K562 (cell line): ENCODE measurements at regions not wholly inside any gene's neighbourhood (a gene's known extent, or its start where the extent isn't known, plus 50 kb on each side); places are given as distances from the start of the nearest gene placed in this dataset.

Experiments
- ATAC-seq: fragments of 200-7000 bp; cut with Tn5 transposase; 3 replicates; pipeline ENCODE4 v1.9.1; 2020; ENCODE audit warnings: moderate library complexity
- BruUV-seq: library from RNA; stranded (reverse); fragments of 400-500 nt; replicated peaks from 2 replicates; lab custom pipeline; 2021; lab: Mats Ljungman, UMichigan
- CTCF ChIA-PET: fragments of 300-600 bp; formaldehyde crosslinking; extraction: SDS; loops from one replicate; lab custom pipeline; 2021; ENCODE audit warnings: low intra/inter-chr PET ratio; lab: Yijun Ruan, JAX
- POLR2A ChIA-PET: fragments of 300-600, 350-650 bp; sonication (Branson Sonifier 250); formaldehyde crosslinking; extraction: SDS; loops from one replicate; lab custom pipeline; 2021; ENCODE audit warnings: antibody characterized with exemption, inconsistent platforms; lab: Yijun Ruan, JAX
- DNase-seq, 4 experiments: peaks; one replicate each; pipeline versions ENCODE4 v3.0.0 to v3.0.0-alpha.2; 2011 to 2018; ENCODE audit warnings: low spot score in 3 of 4, mixed read lengths in 3 of 4; ENCODE audit errors: extremely low read depth in 1 of 4
- FAIRE-seq: peaks from 2 replicates; lab custom pipeline; 2011; peaks lifted over from hg19 to GRCh38; lab: Jason Lieb, UNC
- H2AFZ ChIP-seq: 2 replicates; pipeline ENCODE4 v1.6.0; 2011; ENCODE audit warnings: low read depth, low read length, control low read depth, inconsistent platforms
- H3K27ac ChIP-seq: fragments of 200-600 bp; 3 replicates; pipeline ENCODE4 v1.8.0; 2011; ENCODE audit warnings: low read depth, mild to moderate bottlenecking, control low read depth, inconsistent platforms, low read length, moderate library complexity, mixed read lengths; ENCODE audit errors: extremely low read depth
- H3K27me3 ChIP-seq, 2 experiments: fragments of 300-600 bp in 1 of 2; 2 replicates in 1 of 2; 3 replicates in 1 of 2; pipeline versions ENCODE4 v1.6.0 to v1.8.0; 2011; ENCODE audit warnings: inconsistent platforms in 2 of 2, low read length in 2 of 2, mild to moderate bottlenecking in 1 of 2, mixed read lengths in 1 of 2, moderate library complexity in 1 of 2; ENCODE audit not compliant: control insufficient read depth in 2 of 2, insufficient read depth in 2 of 2
- H3K36me3 ChIP-seq: fragments of 300-600 bp; 3 replicates; pipeline ENCODE4 v1.8.0; 2011; ENCODE audit warnings: mild to moderate bottlenecking, low read length, inconsistent platforms; ENCODE audit not compliant: control insufficient read depth, insufficient read depth
- H3K4me1 ChIP-seq, 2 experiments: fragments of 200-600 bp in 1 of 2; replicated peaks in 1 of 2; 2 replicates in 1 of 2; 3 replicates in 1 of 2; pipeline versions ENCODE4 v1.5.1 to v1.8.0; 2011; ENCODE audit warnings: inconsistent platforms in 2 of 2, low read length in 2 of 2, mild to moderate bottlenecking in 1 of 2, mixed read lengths in 1 of 2, moderate library complexity in 1 of 2; ENCODE audit not compliant: control insufficient read depth in 2 of 2, insufficient read depth in 2 of 2
- H3K4me2 ChIP-seq: 2 replicates; pipeline ENCODE4 v1.6.1; 2011; ENCODE audit warnings: low read length, control low read depth, inconsistent platforms, mixed read lengths; ENCODE audit not compliant: insufficient read depth
- H3K4me3 ChIP-seq: fragments of 200-600 bp; sonication (generic), shearing (Covaris generic); 2 replicates; pipeline ENCODE4 v1.5.1; 2016; ENCODE audit warnings: control low read depth, inconsistent platforms
- H3K79me2 ChIP-seq: fragments of 200-600 bp; 3 replicates; pipeline ENCODE4 v1.8.0; 2011; ENCODE audit warnings: low read length, inconsistent platforms; ENCODE audit not compliant: control insufficient read depth, insufficient read depth
- H3K9ac ChIP-seq, 2 experiments: 2 replicates each; pipeline versions ENCODE4 v1.6.0 to v1.6.1; 2011; ENCODE audit warnings: low read depth in 2 of 2, low read length in 2 of 2, control low read depth in 1 of 2, inconsistent platforms in 1 of 2, mild to moderate bottlenecking in 1 of 2, mixed read lengths in 1 of 2; ENCODE audit not compliant: insufficient read depth in 1 of 2
- H3K9me1 ChIP-seq: one replicate; pipeline ENCODE4 v1.6.0; 2011; ENCODE audit warnings: inconsistent platforms, mild to moderate bottlenecking, low read length, moderate library complexity; ENCODE audit not compliant: control insufficient read depth, insufficient read depth
- H3K9me3 ChIP-seq: replicated peaks from 2 replicates; pipeline ENCODE4 v1.5.1; 2011; ENCODE audit warnings: low read depth, low read length, inconsistent platforms; ENCODE audit not compliant: control insufficient read depth, insufficient read depth
- H4K20me1 ChIP-seq: replicated peaks from 2 replicates; pipeline ENCODE4 v1.6.1; 2011; ENCODE audit warnings: low read length, inconsistent platforms, mixed read lengths; ENCODE audit not compliant: control insufficient read depth, insufficient read depth
- CAMTA2 ChIP-seq: fragments of 250-450 bp; sonication (Bioruptor Pico); conservative IDR thresholded peaks from 2 replicates; pipeline ENCODE4 v1.5.1; 2022
- ETV1 ChIP-seq: fragments of 450-650 bp; conservative IDR thresholded peaks from 2 replicates; pipeline ENCODE4 v1.6.1; 2016; ENCODE audit warnings: missing genetic modification characterization, control low read depth, low read depth, missing compliant biosample characterization
- MIER1 ChIP-seq: fragments of 450-650 bp; IDR thresholded peaks from 2 replicates; pipeline ENCODE4 v1.6.1; 2016; ENCODE audit warnings: antibody characterized with exemption, mild to moderate bottlenecking, low read depth
- NR2F6 ChIP-seq: fragments of 450-650 bp; formaldehyde crosslinking; IDR thresholded peaks from 2 replicates; pipeline ENCODE4 v1.4.0; 2020; ENCODE audit warnings: mild to moderate bottlenecking
- PTBP1 ChIP-seq: fragments of 200-400 bp; formaldehyde crosslinking; IDR thresholded peaks from 2 replicates; pipeline ENCODE4 v1.6.1; 2017; ENCODE audit warnings: low read depth, low read length
- PTTG1 ChIP-seq: fragments of 450-650 bp; IDR thresholded peaks from 2 replicates; pipeline ENCODE4 v1.6.1; 2016; ENCODE audit warnings: low read depth, mild to moderate bottlenecking, missing genetic modification characterization, missing compliant biosample characterization
- RAD21 ChIP-seq, 2 experiments: fragments of 250-450 bp in 1 of 2; fragments of 450-650 bp in 1 of 2; sonication (Bioruptor Pico) in 1 of 2; formaldehyde crosslinking in 1 of 2; IDR thresholded peaks in 1 of 2; conservative IDR thresholded peaks in 1 of 2; 2 replicates each; pipeline versions ENCODE4 v1.4.0 to v1.8.0; 2020 to 2022; ENCODE audit warnings: mild to moderate bottlenecking in 2 of 2, moderate library complexity in 1 of 2
- RBM25 ChIP-seq: fragments of 200-400 bp; formaldehyde crosslinking; IDR thresholded peaks from 2 replicates; pipeline ENCODE4 v1.6.1; 2018; ENCODE audit warnings: low read length, low read depth, moderate library complexity; ENCODE audit not compliant: severe bottlenecking
- SMAD4 ChIP-seq: fragments of 250-450 bp; sonication (Bioruptor Pico); conservative IDR thresholded peaks from 2 replicates; pipeline ENCODE4 v1.8.0; 2021; ENCODE audit warnings: inconsistent platforms, mild to moderate bottlenecking, moderate library complexity
- ZNF778 ChIP-seq: fragments of 450-650 bp; formaldehyde crosslinking; IDR thresholded peaks from 2 replicates; pipeline ENCODE4 v1.4.0; 2020; ENCODE audit warnings: mild to moderate bottlenecking, moderate library complexity
- WGBS: fragments of 100-300 bp; shearing (Covaris generic); methylation state at CpG from one replicate; pipeline ENCODE4 v1.1.6; 2016; ENCODE audit warnings: low coverage, mixed read lengths; ENCODE audit not compliant: insufficient coverage; ENCODE audit errors: missing lambda C conversion rate; 5-methylcytosine and 5-hydroxymethylcytosine counted together
- in situ Hi-C: fragments of 300-500 bp; cut with MboI; formaldehyde crosslinking; loops from 4 replicates; pipeline ENCODE4 v1.15.0; 2018; ENCODE audit warnings: inconsistent platforms, mixed read lengths
- intact Hi-C: fragments of 100-400 bp; cut with micrococcal nuclease; formaldehyde crosslinking; loops from 2 replicates; pipeline ENCODE4 v1.14.2; 2022
- TF ChIP-seq, protein P1 (sequence below): sonication (generic); formaldehyde crosslinking; IDR thresholded peaks from 2 replicates; pipeline ENCODE4 v1.8.0; 2022; ENCODE audit warnings: mild to moderate bottlenecking, low read depth, missing genetic modification reagents
- TF ChIP-seq, protein P2 (sequence below): fragments of 450-650 bp; IDR thresholded peaks from 2 replicates; pipeline ENCODE4 v1.6.1; 2016; ENCODE audit warnings: mild to moderate bottlenecking
- TF ChIP-seq, protein P3 (sequence below): fragments of 250-450 bp; sonication (Bioruptor Pico); IDR thresholded peaks from 2 replicates; pipeline ENCODE4 v1.4.0; 2020; ENCODE audit warnings: mild to moderate bottlenecking, moderate library complexity
- TF ChIP-seq, protein P4 (sequence below): fragments of 450-650 bp; conservative IDR thresholded peaks from 2 replicates; pipeline ENCODE4 v1.6.1; 2016; ENCODE audit warnings: missing genetic modification characterization, low read depth, mild to moderate bottlenecking, control low read depth, missing compliant biosample characterization

DNA sequence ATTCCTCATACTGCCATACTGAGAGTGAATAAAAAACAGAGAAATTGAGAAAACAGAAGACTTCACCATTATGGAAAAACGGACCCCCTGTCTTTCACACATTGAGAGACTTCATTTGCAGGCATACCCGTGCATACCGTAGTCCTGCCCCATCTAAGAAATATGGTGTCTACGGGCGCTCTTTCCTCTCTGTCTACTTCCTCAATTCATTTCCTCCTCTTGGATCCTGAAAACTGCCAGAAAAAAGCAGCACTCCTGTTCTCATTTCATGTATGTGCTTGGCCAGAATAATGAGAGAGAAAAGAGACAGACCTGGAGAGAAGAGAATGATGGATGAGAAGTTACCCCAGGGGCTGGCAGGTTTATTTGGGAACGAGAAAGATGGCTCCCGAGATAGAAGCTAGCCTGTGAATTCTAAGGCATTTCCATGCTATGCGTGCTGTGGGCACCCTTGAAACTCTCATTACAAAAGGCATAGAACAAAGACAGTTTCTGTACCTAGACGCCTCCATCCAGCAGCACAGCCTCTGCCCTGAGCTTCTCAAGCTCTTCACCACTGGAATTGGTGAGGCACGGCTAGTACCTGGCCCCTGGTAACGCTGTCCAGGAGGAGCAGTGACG lies 62.5 kb upstream of the EPHB3 start:
- WGBS, result 1% methylated on average over 12 of the region's 12 CpGs
- ATAC-seq (no peak), FAIRE-seq (no peak), DNase-seq (no peak)
- intact Hi-C loops, result no loop called here
- no peaks in the 10 kb centered on the region for H3K79me2 ChIP-seq
- no peaks in the 10 kb centered on the region for H3K4me1 ChIP-seq
- H3K4me3 ChIP-seq, result no peak overlapping the region
- no TSS peak for BruUV-seq
- H3K27me3 ChIP-seq, result peaks cover 6 to 27% of the 10 kb centered on the region in 2 experiments; a peak in 3 of 5 replicates
- H3K9me1 ChIP-seq, result no peaks in the 10 kb centered on the region
- H3K9ac ChIP-seq, result no peak overlapping the region
- in situ Hi-C loops, result no loop called here
- H2AFZ ChIP-seq, result no peak overlapping the region
- H3K27ac ChIP-seq, result no peak overlapping the region
- POLR2A ChIA-PET, result interaction anchor here (0.6 to 0.9 kb wide), 2 partner anchors 101 to 157 kb away, joined by 3 read pairs; no protein-coding TSS in a partner anchor
- CTCF ChIA-PET, result no interaction called here
- H3K36me3 ChIP-seq, result no peaks in the 10 kb centered on the region
- no peak overlapping the region for H3K4me2 ChIP-seq
- TF ChIP-seq, protein P1, sequence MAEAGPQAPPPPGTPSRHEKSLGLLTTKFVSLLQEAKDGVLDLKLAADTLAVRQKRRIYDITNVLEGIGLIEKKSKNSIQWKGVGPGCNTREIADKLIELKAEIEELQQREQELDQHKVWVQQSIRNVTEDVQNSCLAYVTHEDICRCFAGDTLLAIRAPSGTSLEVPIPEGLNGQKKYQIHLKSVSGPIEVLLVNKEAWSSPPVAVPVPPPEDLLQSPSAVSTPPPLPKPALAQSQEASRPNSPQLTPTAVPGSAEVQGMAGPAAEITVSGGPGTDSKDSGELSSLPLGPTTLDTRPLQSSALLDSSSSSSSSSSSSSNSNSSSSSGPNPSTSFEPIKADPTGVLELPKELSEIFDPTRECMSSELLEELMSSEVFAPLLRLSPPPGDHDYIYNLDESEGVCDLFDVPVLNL (CRISPR knock-in tag), result no peak
- TF ChIP-seq RBM25, result peak; percentile 55
- TF ChIP-seq RAD21 (CRISPR knock-in tag; conservative IDR thresholded peaks at IDR 0.05 in 1 of 2, IDR thresholded peaks at IDR 0.05 in 1 of 2), result no peak
- no peak for TF ChIP-seq NR2F6 (CRISPR knock-in tag)
- TF ChIP-seq, protein P2, sequence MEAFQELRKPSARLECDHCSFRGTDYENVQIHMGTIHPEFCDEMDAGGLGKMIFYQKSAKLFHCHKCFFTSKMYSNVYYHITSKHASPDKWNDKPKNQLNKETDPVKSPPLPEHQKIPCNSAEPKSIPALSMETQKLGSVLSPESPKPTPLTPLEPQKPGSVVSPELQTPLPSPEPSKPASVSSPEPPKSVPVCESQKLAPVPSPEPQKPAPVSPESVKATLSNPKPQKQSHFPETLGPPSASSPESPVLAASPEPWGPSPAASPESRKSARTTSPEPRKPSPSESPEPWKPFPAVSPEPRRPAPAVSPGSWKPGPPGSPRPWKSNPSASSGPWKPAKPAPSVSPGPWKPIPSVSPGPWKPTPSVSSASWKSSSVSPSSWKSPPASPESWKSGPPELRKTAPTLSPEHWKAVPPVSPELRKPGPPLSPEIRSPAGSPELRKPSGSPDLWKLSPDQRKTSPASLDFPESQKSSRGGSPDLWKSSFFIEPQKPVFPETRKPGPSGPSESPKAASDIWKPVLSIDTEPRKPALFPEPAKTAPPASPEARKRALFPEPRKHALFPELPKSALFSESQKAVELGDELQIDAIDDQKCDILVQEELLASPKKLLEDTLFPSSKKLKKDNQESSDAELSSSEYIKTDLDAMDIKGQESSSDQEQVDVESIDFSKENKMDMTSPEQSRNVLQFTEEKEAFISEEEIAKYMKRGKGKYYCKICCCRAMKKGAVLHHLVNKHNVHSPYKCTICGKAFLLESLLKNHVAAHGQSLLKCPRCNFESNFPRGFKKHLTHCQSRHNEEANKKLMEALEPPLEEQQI, result no peak
- peak; percentile 96 for TF ChIP-seq MIER1
- no peak for TF ChIP-seq ETV1 (tag)
- no peak for TF ChIP-seq ZNF778 (CRISPR knock-in tag)
- TF ChIP-seq, protein P3, sequence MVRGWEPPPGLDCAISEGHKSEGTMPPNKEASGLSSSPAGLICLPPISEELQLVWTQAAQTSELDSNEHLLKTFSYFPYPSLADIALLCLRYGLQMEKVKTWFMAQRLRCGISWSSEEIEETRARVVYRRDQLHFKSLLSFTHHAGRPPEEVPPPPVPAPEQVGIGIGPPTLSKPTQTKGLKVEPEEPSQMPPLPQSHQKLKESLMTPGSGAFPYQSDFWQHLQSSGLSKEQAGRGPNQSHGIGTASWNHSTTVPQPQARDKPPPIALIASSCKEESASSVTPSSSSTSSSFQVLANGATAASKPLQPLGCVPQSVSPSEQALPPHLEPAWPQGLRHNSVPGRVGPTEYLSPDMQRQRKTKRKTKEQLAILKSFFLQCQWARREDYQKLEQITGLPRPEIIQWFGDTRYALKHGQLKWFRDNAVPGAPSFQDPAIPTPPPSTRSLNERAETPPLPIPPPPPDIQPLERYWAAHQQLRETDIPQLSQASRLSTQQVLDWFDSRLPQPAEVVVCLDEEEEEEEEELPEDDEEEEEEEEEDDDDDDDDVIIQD (CRISPR knock-in tag), result no peak
- no peak for TF ChIP-seq PTTG1
- no peak for TF ChIP-seq CAMTA2 (CRISPR knock-in tag)
- TF ChIP-seq SMAD4, result no peak
- TF ChIP-seq PTBP1, result peak; percentile 92
- TF ChIP-seq, protein P4, sequence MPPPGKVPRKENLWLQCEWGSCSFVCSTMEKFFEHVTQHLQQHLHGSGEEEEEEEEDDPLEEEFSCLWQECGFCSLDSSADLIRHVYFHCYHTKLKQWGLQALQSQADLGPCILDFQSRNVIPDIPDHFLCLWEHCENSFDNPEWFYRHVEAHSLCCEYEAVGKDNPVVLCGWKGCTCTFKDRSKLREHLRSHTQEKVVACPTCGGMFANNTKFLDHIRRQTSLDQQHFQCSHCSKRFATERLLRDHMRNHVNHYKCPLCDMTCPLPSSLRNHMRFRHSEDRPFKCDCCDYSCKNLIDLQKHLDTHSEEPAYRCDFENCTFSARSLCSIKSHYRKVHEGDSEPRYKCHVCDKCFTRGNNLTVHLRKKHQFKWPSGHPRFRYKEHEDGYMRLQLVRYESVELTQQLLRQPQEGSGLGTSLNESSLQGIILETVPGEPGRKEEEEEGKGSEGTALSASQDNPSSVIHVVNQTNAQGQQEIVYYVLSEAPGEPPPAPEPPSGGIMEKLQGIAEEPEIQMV, result no peak
- no peaks in the 10 kb centered on the region for H3K9me3 ChIP-seq
- no peaks in the 10 kb centered on the region for H4K20me1 ChIP-seq
